ENCODE measurements at regions not wholly inside any gene's neighbourhood (a gene's known extent, or its start where the extent isn't known, plus 50 kb on each side); places are given as distances from the start of the nearest gene placed in this dataset.

DNA sequence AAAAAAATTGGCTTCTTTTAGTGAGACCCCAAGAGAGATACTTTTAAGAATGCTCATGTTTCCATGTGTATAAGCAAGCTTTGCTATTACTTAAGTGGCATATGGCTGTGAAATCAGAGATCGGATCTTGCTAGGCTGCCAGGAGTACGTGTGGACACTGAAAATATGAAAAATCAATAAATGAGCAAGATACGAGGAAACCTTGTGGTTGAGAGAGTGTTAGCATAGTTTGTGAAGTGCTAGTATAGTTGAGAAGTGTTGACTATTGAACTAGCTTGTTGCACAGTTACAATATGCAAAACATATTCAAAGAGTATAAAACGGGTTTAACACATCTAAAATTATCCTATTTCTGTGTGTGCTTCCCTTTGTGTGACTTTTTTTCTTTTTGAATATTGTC lies 230.9 kb upstream of the NOVA1 start:
- intact Hi-C loops (cut with micrococcal nuclease; ENCODE audit: unreplicated experiment), result no loop called here
- CTCF ChIA-PET, result no interaction called here
- POLR2A ChIA-PET (ENCODE audit: low non-redundant PET), result no interaction called here
- DNase-seq (ENCODE audit: low spot score), result no peak
- Histone ChIP-seq H3K27ac (ENCODE audit: low read depth, low read length, poor library complexity, severe bottlenecking) (no peak overlapping the region), H3K36me3 (ENCODE audit: insufficient read depth, low read length, poor library complexity, severe bottlenecking) (no peaks in the 10 kb centered on the region), H3K9me3 (ENCODE audit: low read depth, low read length, poor library complexity, severe bottlenecking) (no peaks in the 10 kb centered on the region), H3K4me3 (ENCODE audit: low read depth, low read length, poor library complexity, severe bottlenecking) (no peak overlapping the region), H3K4me1 (ENCODE audit: insufficient read depth, low read length, poor library complexity, severe bottlenecking) (no peaks in the 10 kb centered on the region), H3K27me3 (replicated peaks; ENCODE audit: insufficient read depth, low read depth, low read length, poor library complexity) (no peaks in the 10 kb centered on the region)
- BruUV-seq (replicated peaks), result no TSS peak
- TF ChIP-seq, protein P1, sequence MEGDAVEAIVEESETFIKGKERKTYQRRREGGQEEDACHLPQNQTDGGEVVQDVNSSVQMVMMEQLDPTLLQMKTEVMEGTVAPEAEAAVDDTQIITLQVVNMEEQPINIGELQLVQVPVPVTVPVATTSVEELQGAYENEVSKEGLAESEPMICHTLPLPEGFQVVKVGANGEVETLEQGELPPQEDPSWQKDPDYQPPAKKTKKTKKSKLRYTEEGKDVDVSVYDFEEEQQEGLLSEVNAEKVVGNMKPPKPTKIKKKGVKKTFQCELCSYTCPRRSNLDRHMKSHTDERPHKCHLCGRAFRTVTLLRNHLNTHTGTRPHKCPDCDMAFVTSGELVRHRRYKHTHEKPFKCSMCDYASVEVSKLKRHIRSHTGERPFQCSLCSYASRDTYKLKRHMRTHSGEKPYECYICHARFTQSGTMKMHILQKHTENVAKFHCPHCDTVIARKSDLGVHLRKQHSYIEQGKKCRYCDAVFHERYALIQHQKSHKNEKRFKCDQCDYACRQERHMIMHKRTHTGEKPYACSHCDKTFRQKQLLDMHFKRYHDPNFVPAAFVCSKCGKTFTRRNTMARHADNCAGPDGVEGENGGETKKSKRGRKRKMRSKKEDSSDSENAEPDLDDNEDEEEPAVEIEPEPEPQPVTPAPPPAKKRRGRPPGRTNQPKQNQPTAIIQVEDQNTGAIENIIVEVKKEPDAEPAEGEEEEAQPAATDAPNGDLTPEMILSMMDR (conservative IDR thresholded peaks at IDR 0.05; ENCODE audit: low read depth, low read length), result no peak
- TF ChIP-seq EZH2 (IDR thresholded peaks at IDR 0.05; ENCODE audit: borderline replicate concordance, low read depth, low read length, poor library complexity, severe bottlenecking), result no peak

DNA sequence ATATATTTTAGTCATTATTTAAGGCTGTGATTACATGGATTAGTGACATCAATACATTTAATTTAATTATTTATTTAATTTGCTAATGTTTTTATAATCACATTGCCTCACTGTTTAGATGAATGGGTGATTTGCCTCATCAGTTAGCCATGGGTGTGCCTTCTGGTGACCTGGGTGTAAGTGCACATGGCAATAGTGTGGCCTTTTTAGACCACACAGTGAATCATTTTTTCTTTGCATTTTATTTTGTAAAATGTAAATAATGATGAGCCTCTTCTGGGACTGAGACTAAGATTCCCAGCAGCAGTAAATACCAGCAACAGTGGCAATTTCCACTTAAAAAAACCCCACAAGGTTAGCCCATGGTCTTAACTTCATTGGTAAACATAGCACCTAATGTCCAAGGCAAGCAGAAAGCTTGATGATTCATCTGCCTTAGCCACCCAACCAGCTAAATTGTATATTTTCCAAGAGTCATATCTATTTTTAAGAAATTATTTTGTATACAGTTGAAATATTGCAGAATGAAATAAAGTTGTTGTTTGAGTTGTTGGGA lies 235.9 kb upstream of the NOVA1 start:
- no peak overlapping the region for H3K27ac ChIP-seq (ENCODE audit: low read depth, low read length, poor library complexity, severe bottlenecking)
- DNase-seq (ENCODE audit: low spot score), result no peak
- no peak overlapping the region for H3K4me3 ChIP-seq (ENCODE audit: low read depth, low read length, poor library complexity, severe bottlenecking)
- CTCF ChIA-PET, result interaction anchor here (0.5 kb wide), 1 partner anchor 890 kb away, joined by 3 read pairs; no protein-coding TSS in a partner anchor
- intact Hi-C loops (cut with micrococcal nuclease; ENCODE audit: unreplicated experiment), result no loop called here
- no peaks in the 10 kb centered on the region for H3K36me3 ChIP-seq (ENCODE audit: insufficient read depth, low read length, poor library complexity, severe bottlenecking)
- no peaks in the 10 kb centered on the region for H3K9me3 ChIP-seq (ENCODE audit: low read depth, low read length, poor library complexity, severe bottlenecking)
- no peaks in the 10 kb centered on the region for H3K4me1 ChIP-seq (ENCODE audit: insufficient read depth, low read length, poor library complexity, severe bottlenecking)
- TF ChIP-seq, protein P1 (conservative IDR thresholded peaks at IDR 0.05; ENCODE audit: low read depth, low read length), result no peak
- TF ChIP-seq EZH2 (IDR thresholded peaks at IDR 0.05; ENCODE audit: borderline replicate concordance, low read depth, low read length, poor library complexity, severe bottlenecking), result no peak
- no peaks in the 10 kb centered on the region for H3K27me3 ChIP-seq (replicated peaks; ENCODE audit: insufficient read depth, low read depth, low read length, poor library complexity)
- POLR2A ChIA-PET (ENCODE audit: low non-redundant PET), result no interaction called here
- BruUV-seq (replicated peaks), result no TSS peak

DNA sequence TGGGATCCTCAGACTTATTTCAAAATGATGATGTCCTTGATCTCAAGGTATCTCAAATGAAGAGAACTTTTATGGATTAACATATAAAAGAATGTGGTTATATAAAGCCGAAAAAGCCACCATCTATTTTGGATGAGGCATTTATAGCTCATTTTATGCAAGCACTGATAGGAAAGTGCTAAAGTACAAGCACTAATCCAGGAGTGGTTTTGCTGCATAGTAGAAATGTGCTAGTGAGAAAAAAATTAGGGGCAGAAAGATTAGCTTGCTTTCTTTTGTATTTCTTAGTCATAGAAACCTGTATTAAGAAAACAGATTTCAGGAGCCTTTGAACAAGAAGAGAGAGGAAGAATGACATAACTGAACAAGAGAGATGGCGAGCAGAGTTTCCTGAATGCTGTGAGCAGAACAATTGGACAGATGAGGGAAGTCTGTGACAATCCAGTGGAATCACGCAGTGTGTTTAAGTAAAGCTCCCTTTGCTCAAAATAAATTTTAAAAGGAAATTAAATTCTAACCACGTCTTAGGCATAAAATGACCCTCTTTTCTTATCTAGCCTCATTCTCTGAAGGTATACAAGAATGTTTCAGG lies 238.2 kb upstream of the NOVA1 start:
- Histone ChIP-seq H3K4me1 (ENCODE audit: insufficient read depth, low read length, poor library complexity, severe bottlenecking) (no peaks in the 10 kb centered on the region), H3K36me3 (ENCODE audit: insufficient read depth, low read length, poor library complexity, severe bottlenecking) (no peaks in the 10 kb centered on the region), H3K27me3 (replicated peaks; ENCODE audit: insufficient read depth, low read depth, low read length, poor library complexity) (no peaks in the 10 kb centered on the region), H3K27ac (ENCODE audit: low read depth, low read length, poor library complexity, severe bottlenecking) (no peak overlapping the region), H3K4me3 (ENCODE audit: low read depth, low read length, poor library complexity, severe bottlenecking) (no peak overlapping the region), H3K9me3 (ENCODE audit: low read depth, low read length, poor library complexity, severe bottlenecking) (no peaks in the 10 kb centered on the region)
- no peak for DNase-seq (ENCODE audit: low spot score)
- BruUV-seq (replicated peaks), result no TSS peak
- CTCF ChIA-PET, result no interaction called here
- POLR2A ChIA-PET (ENCODE audit: low non-redundant PET), result no interaction called here
- TF ChIP-seq EZH2 (IDR thresholded peaks at IDR 0.05; ENCODE audit: borderline replicate concordance, low read depth, low read length, poor library complexity, severe bottlenecking), result no peak
- TF ChIP-seq, protein P1 (conservative IDR thresholded peaks at IDR 0.05; ENCODE audit: low read depth, low read length), result no peak
- intact Hi-C loops (cut with micrococcal nuclease; ENCODE audit: unreplicated experiment), result no loop called here

All from A673 (cell line).